ENCODE measurements at regions not wholly inside any gene's neighbourhood (a gene's known extent, or its start where the extent isn't known, plus 50 kb on each side); places are given as distances from the start of the nearest gene placed in this dataset.

DNA sequence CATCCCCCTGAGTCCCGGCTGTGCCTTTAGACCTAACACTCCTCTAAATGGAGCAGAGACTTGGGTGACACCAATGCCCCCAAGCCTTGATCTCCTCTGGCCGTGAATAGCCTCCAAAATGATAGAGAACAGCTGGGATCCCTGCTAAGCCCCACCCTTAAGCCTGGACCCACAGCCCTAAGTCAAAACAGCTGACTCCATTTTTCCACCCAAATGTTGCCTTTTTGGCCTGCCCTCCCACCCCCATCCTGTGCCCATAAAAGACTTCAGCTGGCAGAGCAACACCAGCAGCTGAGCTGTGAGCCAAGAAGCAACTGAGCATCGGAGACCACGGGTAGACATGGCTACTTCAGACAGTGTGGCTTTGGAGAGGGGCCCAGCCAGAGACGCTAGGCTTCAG, 420.8 kb downstream of the NPHP4 start:
- DNase-seq (ENCODE audit: low read depth, low spot score) = no peak

DNA sequence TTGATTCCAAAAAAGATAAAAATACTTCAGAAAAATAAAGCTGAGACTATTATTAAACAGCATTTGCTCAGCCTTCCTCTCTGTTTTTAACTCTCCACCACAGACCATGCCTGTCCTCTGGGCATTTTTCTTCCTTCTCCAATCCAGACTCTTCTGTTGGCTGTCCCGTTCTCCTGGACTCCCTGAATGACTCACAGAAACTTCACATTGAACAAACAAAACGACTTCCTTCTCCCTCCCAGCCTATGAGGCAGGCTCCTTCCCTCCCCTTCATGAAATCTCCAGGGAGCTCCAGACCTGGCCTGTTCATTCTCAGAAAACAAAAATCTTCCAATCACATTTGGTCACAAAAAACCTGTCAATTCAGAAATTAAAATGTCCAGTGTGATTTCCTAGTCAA, 421.3 kb downstream of the NPHP4 start:
- no peak for DNase-seq (ENCODE audit: low read depth, low spot score)

- no peak for DNase-seq (ENCODE audit: low read depth, low spot score)
These were observed 423.9 kb downstream of the NPHP4 start for GRCh38 chr1:5568321-5568720.

- DNase-seq (ENCODE audit: low read depth, low spot score) = no peak
These were observed 424.4 kb downstream of the NPHP4 start for GRCh38 chr1:5567839-5568238.

GRCh38 chr1:5566924-5567323, 425.3 kb downstream of the NPHP4 start:
- no peak for DNase-seq (ENCODE audit: low read depth, low spot score)

GRCh38 chr1:5565281-5566125, 426.7 kb downstream of the NPHP4 start:
- DNase-seq (ENCODE audit: low read depth, low spot score) = no peak

GRCh38 chr1:5564578-5565257, 427.5 kb downstream of the NPHP4 start:
- no peak for DNase-seq (ENCODE audit: low read depth, low spot score)

GRCh38 chr1:5563861-5564577, 428.2 kb downstream of the NPHP4 start:
- no peak for DNase-seq (ENCODE audit: low read depth, low spot score)

DNA sequence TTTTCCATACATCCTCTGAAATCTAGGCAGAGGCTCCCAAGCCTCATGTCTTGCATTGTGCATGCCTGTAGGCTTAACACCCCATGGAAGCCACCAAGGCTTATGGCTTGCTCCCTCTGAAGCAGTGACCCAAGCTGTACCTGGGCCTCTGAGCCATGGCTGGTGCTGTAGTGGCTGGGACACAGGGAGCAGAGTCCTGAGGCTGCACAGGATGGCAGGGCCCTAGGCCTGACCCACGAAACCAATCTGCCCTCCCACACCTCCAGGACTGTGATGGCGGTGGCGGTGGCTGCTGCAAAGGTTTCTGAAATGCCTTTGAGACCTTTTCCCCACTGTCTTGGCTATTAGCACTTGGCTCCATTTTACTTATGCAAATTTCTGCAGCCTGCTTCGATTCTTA, 429.5 kb downstream of the NPHP4 start:
- no peak for DNase-seq (ENCODE audit: low read depth, low spot score)

DNA sequence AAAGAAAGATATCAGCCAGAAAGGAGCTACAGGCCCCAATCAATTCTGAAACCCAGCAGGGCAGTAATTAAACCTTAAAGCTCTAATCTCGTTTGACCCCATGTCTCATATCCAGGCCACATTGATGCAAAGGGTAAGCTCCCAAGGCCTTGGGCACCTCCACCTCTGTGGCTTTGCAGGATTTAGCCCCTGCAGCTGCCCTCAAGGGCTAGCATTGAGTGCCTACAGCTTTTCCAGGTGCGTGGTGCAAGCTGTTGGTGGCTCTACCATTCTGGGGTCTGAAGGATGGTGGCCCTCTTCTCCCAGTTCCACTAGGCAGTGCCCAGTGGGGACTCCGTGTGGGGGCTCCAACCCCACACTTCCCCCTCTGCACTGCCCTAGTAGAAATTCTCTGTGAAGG, 429.9 kb downstream of the NPHP4 start:
- DNase-seq (ENCODE audit: low read depth, low spot score) = no peak

GRCh38 chr1:5559078-5559477, 433.1 kb downstream of the NPHP4 start:
- DNase-seq (ENCODE audit: low read depth, low spot score) = no peak

DNA sequence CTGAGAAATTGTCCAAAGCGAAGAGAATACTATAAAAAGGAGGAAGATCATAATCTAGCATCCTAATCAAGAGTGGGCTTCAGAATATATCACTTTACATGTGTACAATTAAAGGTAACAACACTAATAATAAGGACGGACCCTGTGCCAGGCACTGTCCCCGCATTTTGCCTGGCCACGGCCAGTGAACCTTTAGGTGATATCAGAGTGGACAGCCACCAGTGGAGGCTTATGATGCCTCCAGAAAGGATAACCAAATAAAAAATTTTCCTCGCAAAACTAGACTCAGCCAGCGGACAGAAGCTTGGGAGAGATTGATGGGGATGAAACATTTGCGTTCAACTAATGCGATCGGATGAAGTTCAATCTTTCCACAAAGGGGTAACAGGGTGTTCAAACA, 436.4 kb downstream of the NPHP4 start:
- DNase-seq (ENCODE audit: low read depth, low spot score) = no peak

GRCh38 chr1:5554784-5555183, 437.4 kb downstream of the NPHP4 start:
- DNase-seq (ENCODE audit: low read depth, low spot score) = no peak

DNA sequence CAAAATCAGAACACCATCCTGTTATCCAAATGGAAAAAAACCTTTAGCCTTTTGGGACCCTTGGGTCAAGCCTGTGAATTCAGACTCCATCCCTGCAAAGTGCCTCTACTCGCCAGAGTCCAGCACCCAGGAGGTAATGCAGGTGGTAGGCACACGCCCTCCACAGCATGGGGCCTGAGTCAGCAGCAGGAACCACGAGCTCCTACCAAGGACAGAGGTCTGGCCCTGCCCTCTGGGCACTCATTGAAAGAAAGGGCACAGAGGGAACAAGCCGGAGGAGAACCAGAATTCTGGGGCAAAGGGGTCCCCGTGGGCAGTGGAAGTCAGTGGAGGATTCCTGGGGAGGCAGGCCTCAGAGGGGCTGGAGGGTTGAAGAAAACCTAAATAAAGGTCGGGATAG, 438.1 kb downstream of the NPHP4 start:
- no peak for DNase-seq (ENCODE audit: low read depth, low spot score)

DNA sequence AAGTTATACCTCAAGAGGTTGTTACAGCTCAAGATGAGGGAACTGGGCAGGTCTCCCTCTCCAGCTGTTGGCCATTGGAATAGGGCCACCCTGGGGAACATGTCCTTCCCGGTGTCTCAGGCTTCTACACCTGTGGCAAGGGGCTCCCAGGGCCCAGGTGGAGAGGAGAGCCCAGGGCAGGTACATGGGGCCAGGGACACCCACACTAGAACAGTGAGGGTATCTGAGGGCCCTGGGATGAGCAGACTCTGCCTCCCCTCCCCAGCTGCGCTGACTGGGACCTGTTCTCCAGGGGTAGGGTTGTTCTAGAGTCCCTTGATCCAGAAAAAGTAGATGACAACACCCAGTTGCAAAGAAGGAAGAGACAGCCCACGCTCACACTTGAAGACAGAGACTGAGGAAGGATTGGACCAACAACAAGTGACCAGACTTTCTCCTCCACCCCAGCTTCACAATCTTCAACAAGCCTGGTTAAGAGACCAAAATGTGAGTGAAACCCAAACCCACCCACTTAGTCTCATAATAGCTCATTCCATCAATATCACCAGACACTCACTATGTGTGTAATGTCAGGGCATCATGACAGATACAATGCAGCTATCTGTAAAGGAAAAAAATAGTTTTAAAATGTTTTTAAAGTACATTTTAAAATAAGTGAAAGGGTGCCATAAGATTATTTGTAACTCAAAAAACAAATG, 439.3 kb downstream of the NPHP4 start:
- DNase-seq (ENCODE audit: low read depth, low spot score) = no peak

- DNase-seq (ENCODE audit: low read depth, low spot score) = no peak
These were observed 440.8 kb downstream of the NPHP4 start for GRCh38 chr1:5551274-5551975.

DNA sequence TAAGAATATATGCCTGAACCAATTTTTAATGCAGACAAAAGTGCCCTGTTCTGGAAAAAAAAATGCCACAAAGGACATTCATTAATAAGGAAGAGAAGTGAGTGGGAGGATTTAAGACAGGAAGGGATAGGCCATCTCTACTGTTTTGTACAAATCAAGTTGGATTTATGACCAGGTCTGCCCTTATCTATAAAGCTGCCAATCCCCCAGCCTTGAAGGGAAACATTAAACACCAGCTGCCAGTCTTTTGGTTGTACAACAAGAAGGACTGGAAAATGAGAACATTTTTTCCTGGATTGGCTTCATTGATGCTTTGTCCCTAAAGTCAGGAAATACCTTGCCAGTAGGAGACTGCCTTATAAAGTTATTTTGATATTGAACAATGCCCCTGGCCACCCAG, 444.0 kb downstream of the NPHP4 start:
- no peak for DNase-seq (ENCODE audit: low read depth, low spot score)

DNA sequence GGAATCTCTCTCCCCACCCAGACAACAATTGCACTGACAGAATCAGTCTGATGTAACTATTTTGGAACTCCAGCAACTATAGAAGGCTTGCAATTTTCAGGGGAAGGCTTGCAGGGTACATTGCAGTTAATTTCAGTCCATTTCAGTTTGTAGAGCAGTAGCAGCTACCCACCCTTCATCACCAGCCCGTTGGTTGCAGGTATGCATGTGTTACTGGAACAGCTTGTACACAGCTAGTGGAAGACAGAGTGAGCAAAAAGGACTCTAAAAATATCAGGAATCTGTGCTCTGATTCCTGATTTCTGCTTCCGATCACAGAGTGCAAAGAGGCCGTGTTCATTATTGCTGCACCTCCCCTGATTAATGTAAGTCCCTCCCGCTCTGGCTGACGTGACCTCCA, 449.0 kb downstream of the NPHP4 start:
- DNase-seq (ENCODE audit: low read depth, low spot score) = no peak

DNA sequence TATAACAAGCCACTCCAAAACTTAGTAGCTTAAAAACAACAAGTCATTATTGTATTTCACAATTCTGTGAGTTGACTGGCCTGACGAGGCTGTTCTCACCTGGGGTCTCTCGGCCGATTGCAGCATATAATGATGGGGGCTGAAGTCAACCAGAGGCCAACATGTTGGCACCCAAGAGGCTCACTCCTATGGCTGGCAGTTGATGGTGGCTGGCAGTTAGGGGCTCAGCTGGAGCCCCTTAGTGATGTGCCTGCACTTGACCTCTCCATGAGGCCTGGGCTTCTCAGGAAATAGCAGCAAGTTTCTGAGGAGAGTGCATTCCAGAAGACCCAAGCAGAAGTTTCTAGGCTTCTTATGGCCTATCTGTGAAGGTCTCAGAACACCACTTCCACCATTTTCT, 459.4 kb downstream of the NPHP4 start:
- DNase-seq (ENCODE audit: low read depth, low spot score) = no peak

DNA sequence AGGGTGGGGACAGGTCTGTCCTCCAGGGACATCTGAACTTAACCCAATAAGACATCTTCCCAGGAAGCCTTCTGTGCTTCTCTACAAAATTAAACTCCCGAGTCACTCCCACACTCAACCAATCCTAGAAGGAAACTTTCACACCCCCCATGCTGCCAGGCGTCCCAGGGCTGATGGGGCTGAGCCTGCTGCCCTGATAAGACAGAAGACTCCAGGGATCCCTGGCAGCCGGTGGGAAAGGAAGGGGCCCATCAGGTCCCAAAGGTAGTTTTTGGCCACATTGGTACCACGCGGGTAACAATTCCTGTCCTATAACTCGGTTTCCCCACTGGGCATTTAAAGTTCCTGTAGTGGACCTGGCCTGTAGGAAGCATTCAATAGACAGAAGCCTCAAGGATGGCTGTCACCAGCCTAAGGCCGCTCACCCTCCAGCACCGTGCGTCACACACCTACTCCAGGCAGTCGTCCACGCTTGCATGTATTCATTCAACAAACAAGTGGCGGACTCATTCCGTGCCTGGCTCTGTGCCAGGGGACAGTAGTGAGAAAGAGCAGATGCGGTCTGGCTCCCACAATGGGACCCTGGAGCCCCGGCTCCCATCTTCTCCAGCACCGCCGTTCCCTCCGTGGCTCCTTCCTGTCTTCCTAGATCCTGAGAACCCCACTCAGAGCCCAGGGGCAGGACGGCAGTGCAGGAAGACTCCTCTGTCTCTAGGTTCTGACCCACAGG, 465.2 kb downstream of the NPHP4 start:
- DNase-seq (ENCODE audit: low read depth, low spot score) = no peak

- DNase-seq (ENCODE audit: low read depth, low spot score) = no peak
These were observed 465.9 kb downstream of the NPHP4 start for GRCh38 chr1:5526385-5526750.
